ENCODE measurements at regions not wholly inside any gene's neighbourhood (a gene's known extent, or its start where the extent isn't known, plus 50 kb on each side); places are given as distances from the start of the nearest gene placed in this dataset.

DNA sequence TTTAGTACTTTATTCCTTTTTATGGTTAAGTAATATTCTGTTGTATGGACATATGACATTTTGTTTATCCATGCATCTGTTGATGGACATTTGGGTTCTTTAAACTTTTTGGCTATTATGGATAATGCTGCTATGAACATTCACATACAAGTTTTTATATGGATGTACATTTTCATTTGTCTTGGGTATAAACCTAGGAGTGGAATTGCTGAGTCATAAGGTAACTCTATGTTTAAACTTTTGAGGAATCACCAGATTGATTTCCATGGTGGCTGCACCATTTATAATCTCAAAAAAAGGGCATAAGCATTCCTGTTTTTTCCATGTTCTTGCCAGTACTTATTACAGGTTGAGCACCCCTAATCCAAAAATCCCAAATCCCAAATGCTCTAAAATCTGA, 90.3 kb upstream of the CRHR1 start:
- no peaks in the 10 kb centered on the region for H3K4me1 ChIP-seq (ENCODE audit: control insufficient read depth in 1 of 2, insufficient read depth in 2 of 2, low read length in 2 of 2)
- no peak overlapping the region for H3K27ac ChIP-seq (ENCODE audit: low read depth in 1 of 2, low read length in 2 of 2)
- H3K27me3 ChIP-seq (ENCODE audit: control insufficient read depth in 1 of 2, insufficient read depth in 2 of 2, low read length in 1 of 2), result no peaks in the 10 kb centered on the region
- intact Hi-C loops (cut with DNase I), result no loop called here
- no peaks in the 10 kb centered on the region for H3K36me3 ChIP-seq (ENCODE audit: control insufficient read depth in 1 of 2, insufficient read depth in 2 of 2, low read length in 1 of 2)
- no peak overlapping the region for H3K4me3 ChIP-seq (ENCODE audit: low read length in 2 of 2)
- no peak for ATAC-seq (ENCODE audit: low FRiP score)
- no peak for DNase-seq
- H3K9me3 ChIP-seq (ENCODE audit: control insufficient read depth, low read length), result peaks cover 2% of the 10 kb centered on the region

DNA sequence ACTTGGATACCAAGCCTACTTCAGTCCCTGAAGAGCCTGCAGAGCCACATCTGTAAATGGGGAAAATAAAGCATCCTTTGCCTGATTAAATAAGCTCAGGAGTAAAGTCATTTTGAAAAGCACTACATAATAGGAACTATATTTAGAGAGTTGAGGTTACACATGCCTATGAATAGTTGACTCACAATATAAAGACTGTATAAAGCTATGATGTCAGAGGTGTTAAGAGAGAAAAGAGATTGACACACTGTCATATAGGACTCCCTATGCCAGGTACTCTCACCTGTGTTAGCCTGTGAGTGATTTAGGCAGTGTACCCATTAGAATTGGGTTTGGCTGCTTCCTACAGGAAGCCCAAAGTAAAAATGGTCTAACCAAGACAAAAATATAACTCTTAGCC, 87.7 kb upstream of the CRHR1 start:
- no peaks in the 10 kb centered on the region for H3K4me1 ChIP-seq (ENCODE audit: control insufficient read depth in 1 of 2, insufficient read depth in 2 of 2, low read length in 2 of 2)
- no peaks in the 10 kb centered on the region for H3K36me3 ChIP-seq (ENCODE audit: control insufficient read depth in 1 of 2, insufficient read depth in 2 of 2, low read length in 1 of 2)
- ATAC-seq (ENCODE audit: low FRiP score) (no peak), DNase-seq (no peak)
- no peak overlapping the region for H3K4me3 ChIP-seq (ENCODE audit: low read length in 2 of 2)
- no peak overlapping the region for H3K27ac ChIP-seq (ENCODE audit: low read depth in 1 of 2, low read length in 2 of 2)
- peaks cover 2% of the 10 kb centered on the region for H3K9me3 ChIP-seq (ENCODE audit: control insufficient read depth, low read length)
- intact Hi-C loops (cut with DNase I), result no loop called here
- no peaks in the 10 kb centered on the region for H3K27me3 ChIP-seq (ENCODE audit: control insufficient read depth in 1 of 2, insufficient read depth in 2 of 2, low read length in 1 of 2)

- H3K27me3 ChIP-seq (ENCODE audit: control insufficient read depth in 1 of 2, insufficient read depth in 2 of 2, low read length in 1 of 2), result no peaks in the 10 kb centered on the region
- H3K4me3 ChIP-seq (ENCODE audit: low read length in 2 of 2), result no peak overlapping the region
- H3K27ac ChIP-seq (ENCODE audit: low read depth in 1 of 2, low read length in 2 of 2), result no peak overlapping the region
- H3K9me3 ChIP-seq (ENCODE audit: control insufficient read depth, low read length), result peaks cover 2% of the 10 kb centered on the region
- H3K4me1 ChIP-seq (ENCODE audit: control insufficient read depth in 1 of 2, insufficient read depth in 2 of 2, low read length in 2 of 2), result no peaks in the 10 kb centered on the region
- intact Hi-C loops (cut with DNase I), result no loop called here
- H3K36me3 ChIP-seq (ENCODE audit: control insufficient read depth in 1 of 2, insufficient read depth in 2 of 2, low read length in 1 of 2), result no peaks in the 10 kb centered on the region
- no peak for DNase-seq
- no peak for ATAC-seq (ENCODE audit: low FRiP score)
- WGBS, 2 donors, result 10 to 15% methylated on average over 1 of the region's 1 CpG
Observed at GRCh38 chr17:45697076-45697475, 87.0 kb upstream of the CRHR1 start.

DNA sequence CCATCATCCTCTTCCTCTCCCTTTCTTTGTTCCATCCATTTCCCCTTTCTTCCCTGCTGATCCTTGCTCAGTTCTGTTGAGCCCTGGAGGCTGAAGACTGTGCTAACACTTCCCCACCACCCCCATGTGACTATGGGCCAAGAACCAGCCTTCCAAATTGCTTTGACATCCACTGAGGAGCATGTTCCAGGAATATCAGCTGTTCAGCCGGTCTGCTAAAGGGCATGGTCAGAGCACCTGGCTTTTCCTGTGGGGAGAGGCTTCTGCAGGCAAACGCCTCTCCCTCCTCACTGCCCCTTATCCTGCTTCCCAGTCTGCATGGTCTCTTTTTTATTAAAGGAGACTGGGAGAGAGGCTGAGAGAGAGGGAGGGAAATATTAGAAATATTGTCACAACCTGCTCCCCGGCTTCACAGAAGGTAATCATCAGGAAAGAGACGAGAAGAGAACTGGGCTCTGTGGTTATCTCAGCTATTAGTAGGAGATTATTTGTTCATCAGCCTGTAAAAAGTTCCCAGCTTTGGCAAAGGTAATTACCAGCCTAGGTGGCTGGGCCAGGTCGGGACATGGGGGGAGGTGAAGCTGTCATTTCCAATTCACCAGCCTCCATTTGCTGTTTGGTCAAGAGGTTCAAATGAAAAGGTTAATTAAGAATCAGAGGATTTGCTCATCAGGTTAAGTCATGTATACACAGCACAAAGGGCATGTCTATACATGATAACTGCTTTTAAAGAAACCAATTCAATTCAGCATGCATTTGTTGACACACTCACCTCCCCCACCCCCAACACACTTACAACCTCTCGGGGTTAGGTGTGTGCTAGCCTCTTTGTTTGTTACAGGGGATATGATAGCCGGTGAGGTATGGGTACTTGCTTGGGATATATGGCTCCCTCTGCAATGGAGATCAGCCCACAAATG, 83.7 kb upstream of the CRHR1 start:
- Histone ChIP-seq H3K27ac (ENCODE audit: low read depth in 1 of 2, low read length in 2 of 2) (no peak overlapping the region), H3K9me3 (ENCODE audit: control insufficient read depth, low read length) (peaks cover 2% of the 10 kb centered on the region), H3K27me3 (ENCODE audit: control insufficient read depth in 1 of 2, insufficient read depth in 2 of 2, low read length in 1 of 2) (no peaks in the 10 kb centered on the region), H3K4me1 (ENCODE audit: control insufficient read depth in 1 of 2, insufficient read depth in 2 of 2, low read length in 2 of 2) (no peaks in the 10 kb centered on the region), H3K36me3 (ENCODE audit: control insufficient read depth in 1 of 2, insufficient read depth in 2 of 2, low read length in 1 of 2) (no peaks in the 10 kb centered on the region), H3K4me3 (ENCODE audit: low read length in 2 of 2) (no peak overlapping the region)
- no peak for ATAC-seq (ENCODE audit: low FRiP score)
- WGBS, 2 donors, result 57 to 60% methylated on average over 7 of the region's 7 CpGs
- no peak for DNase-seq
- intact Hi-C loops (cut with DNase I), result no loop called here

- intact Hi-C loops (cut with DNase I), result no loop called here
Observed at GRCh38 chr17:45702666-45703266, 81.4 kb upstream of the CRHR1 start.

GRCh38 chr17:45703348-45703747, 80.8 kb upstream of the CRHR1 start:
- Histone ChIP-seq H3K9me3 (ENCODE audit: control insufficient read depth, low read length) (no peaks in the 10 kb centered on the region), H3K27me3 (ENCODE audit: control insufficient read depth in 1 of 2, insufficient read depth in 2 of 2, low read length in 1 of 2) (no peaks in the 10 kb centered on the region), H3K27ac (ENCODE audit: low read depth in 1 of 2, low read length in 2 of 2) (no peak overlapping the region), H3K4me3 (ENCODE audit: low read length in 2 of 2) (no peak overlapping the region), H3K4me1 (ENCODE audit: control insufficient read depth in 1 of 2, insufficient read depth in 2 of 2, low read length in 2 of 2) (no peaks in the 10 kb centered on the region), H3K36me3 (ENCODE audit: control insufficient read depth in 1 of 2, insufficient read depth in 2 of 2, low read length in 1 of 2) (no peaks in the 10 kb centered on the region)
- DNase-seq, result no peak
- WGBS, 2 donors, result 40 to 50% methylated on average over 5 of the region's 5 CpGs
- intact Hi-C loops (cut with DNase I), result no loop called here
- no peak for ATAC-seq (ENCODE audit: low FRiP score)

More at GRCh38 chr17:45702666-45703266, 81.4 kb upstream of the CRHR1 start:
- Histone ChIP-seq H3K4me3 (ENCODE audit: low read length in 2 of 2) (no peak overlapping the region), H3K27ac (ENCODE audit: low read depth in 1 of 2, low read length in 2 of 2) (no peak overlapping the region), H3K4me1 (ENCODE audit: control insufficient read depth in 1 of 2, insufficient read depth in 2 of 2, low read length in 2 of 2) (no peaks in the 10 kb centered on the region), H3K27me3 (ENCODE audit: control insufficient read depth in 1 of 2, insufficient read depth in 2 of 2, low read length in 1 of 2) (no peaks in the 10 kb centered on the region), H3K9me3 (ENCODE audit: control insufficient read depth, low read length) (peaks cover under 1% of the 10 kb centered on the region), H3K36me3 (ENCODE audit: control insufficient read depth in 1 of 2, insufficient read depth in 2 of 2, low read length in 1 of 2) (no peaks in the 10 kb centered on the region)
- no peak for DNase-seq
- WGBS, 2 donors, result 27 to 41% methylated on average over 1 of the region's 1 CpG
- ATAC-seq (ENCODE audit: low FRiP score), result no peak

- Histone ChIP-seq H3K9me3 (ENCODE audit: control insufficient read depth, low read length) (no peaks in the 10 kb centered on the region), H3K4me1 (ENCODE audit: control insufficient read depth in 1 of 2, insufficient read depth in 2 of 2, low read length in 2 of 2) (no peaks in the 10 kb centered on the region), H3K36me3 (ENCODE audit: control insufficient read depth in 1 of 2, insufficient read depth in 2 of 2, low read length in 1 of 2) (no peaks in the 10 kb centered on the region), H3K27ac (ENCODE audit: low read depth in 1 of 2, low read length in 2 of 2) (no peak overlapping the region), H3K27me3 (ENCODE audit: control insufficient read depth in 1 of 2, insufficient read depth in 2 of 2, low read length in 1 of 2) (no peaks in the 10 kb centered on the region), H3K4me3 (ENCODE audit: low read length in 2 of 2) (no peak overlapping the region)
- ATAC-seq (ENCODE audit: low FRiP score) (no peak), DNase-seq (no peak)
- WGBS, 2 donors, result 79 to 93% methylated on average over 1 of the region's 1 CpG
- intact Hi-C loops (cut with DNase I), result no loop called here
Observed at GRCh38 chr17:45703806-45704205, 80.3 kb upstream of the CRHR1 start.

DNA sequence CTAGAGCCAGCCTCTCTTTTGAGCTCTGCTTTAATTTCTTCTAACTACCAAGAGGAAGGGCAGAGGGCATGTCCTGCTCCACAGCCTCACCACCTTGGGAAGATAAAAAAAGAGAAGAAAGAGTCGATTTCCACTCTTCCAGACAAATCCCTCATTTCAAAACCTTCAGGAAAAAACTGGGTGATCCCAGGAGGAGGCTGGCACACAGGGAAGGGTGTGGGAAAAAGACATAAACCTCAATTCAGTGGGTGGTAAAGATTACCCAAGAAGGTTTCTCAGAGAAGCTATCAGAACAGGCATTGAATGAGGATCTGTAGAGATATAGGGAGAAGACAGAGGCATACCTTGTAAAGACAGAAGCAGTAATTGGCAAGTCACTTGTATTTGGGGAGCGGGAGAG, 79.9 kb upstream of the CRHR1 start:
- H3K4me1 ChIP-seq (ENCODE audit: control insufficient read depth in 1 of 2, insufficient read depth in 2 of 2, low read length in 2 of 2), result no peaks in the 10 kb centered on the region
- H3K27ac ChIP-seq (ENCODE audit: low read depth in 1 of 2, low read length in 2 of 2), result no peak overlapping the region
- no peaks in the 10 kb centered on the region for H3K27me3 ChIP-seq (ENCODE audit: control insufficient read depth in 1 of 2, insufficient read depth in 2 of 2, low read length in 1 of 2)
- H3K4me3 ChIP-seq (ENCODE audit: low read length in 2 of 2), result no peak overlapping the region
- no peaks in the 10 kb centered on the region for H3K9me3 ChIP-seq (ENCODE audit: control insufficient read depth, low read length)
- DNase-seq, result no peak
- WGBS, 2 donors, result 49 to 53% methylated on average over 2 of the region's 2 CpGs
- no peaks in the 10 kb centered on the region for H3K36me3 ChIP-seq (ENCODE audit: control insufficient read depth in 1 of 2, insufficient read depth in 2 of 2, low read length in 1 of 2)
- intact Hi-C loops (cut with DNase I), result no loop called here
- no peak for ATAC-seq (ENCODE audit: low FRiP score)
